SK-N-MC (cell line): ENCODE measurements at regions not wholly inside any gene's neighbourhood (a gene's known extent, or its start where the extent isn't known, plus 50 kb on each side); places are given as distances from the start of the nearest gene placed in this dataset.
"Not testable (repeated sequence)": the region's sequence is repeated elsewhere in the genome, so short reads cannot be mapped to it uniquely, and the experiment has no call there.

ENCODE experiments used
- DNase-seq: peaks from one replicate; pipeline ENCODE4 v3.0.0-alpha.2; 2011; ENCODE audit warnings: low read depth, low spot score
- H3K27ac ChIP-seq: fragments of 200-600 bp; sonication (generic); 2 replicates; pipeline ENCODE4 v1.5.1; 2016; ENCODE audit warnings: mixed run types
- H3K36me3 ChIP-seq: fragments of 200-600 bp; sonication (generic); 2 replicates; pipeline ENCODE4 v1.6.1; 2017; ENCODE audit warnings: antibody characterized with exemption, low read length, mixed read lengths; ENCODE audit not compliant: insufficient read depth
- H3K4me3 ChIP-seq: fragments of 200-600 bp; sonication (generic); 2 replicates; pipeline ENCODE4 v1.5.1; 2016
- H3K9ac ChIP-seq: fragments of 200-600 bp; sonication (generic); 2 replicates; pipeline ENCODE4 v1.8.0; 2017; ENCODE audit warnings: mixed run types, mixed read lengths; ENCODE audit not compliant: insufficient read length
- H3K9me3 ChIP-seq: fragments of 200-600 bp; sonication (generic); 2 replicates; pipeline ENCODE4 v1.6.1; 2017; ENCODE audit warnings: low read depth, mild to moderate bottlenecking, antibody characterized with exemption, low read length, moderate library complexity, mixed read lengths
- EZH2 ChIP-seq: fragments of 200-600 bp; sonication (generic); IDR thresholded peaks from one replicate; pipeline ENCODE4 v1.6.1; 2017; ENCODE audit warnings: antibody characterized with exemption
- FOXP2 ChIP-seq: optimal IDR thresholded peaks from 2 replicates; pipeline ENCODE3; 2011; ENCODE audit warnings: mild to moderate bottlenecking, moderate library complexity; ENCODE audit not compliant: insufficient read depth; ENCODE audit errors: extremely low read length, control extremely low read depth
- POLR2AphosphoS5 ChIP-seq: IDR thresholded peaks from 2 replicates; pipeline ENCODE4 v1.6.1; 2012; ENCODE audit warnings: mild to moderate bottlenecking, low read depth, low read length, borderline replicate concordance

GRCh38 chr2:160752475-160753330, 259.1 kb upstream of the RBMS1 start:
- Histone ChIP-seq H3K9ac (no peak overlapping the region), H3K9me3 (no peaks in the 10 kb centered on the region; the same call in 1 of the 2 replicates), H3K27ac (no peak overlapping the region), H3K4me3 (no peak overlapping the region), H3K36me3 (no peaks in the 10 kb centered on the region)
- TF ChIP-seq EZH2, result no peak
- TF ChIP-seq FOXP2, result no peak
- no peak for TF ChIP-seq POLR2AphosphoS5
- DNase-seq, result no peak

GRCh38 chr2:160753331-160753654, 259.7 kb upstream of the RBMS1 start:
- TF ChIP-seq FOXP2 (no peak), EZH2 (no peak), POLR2AphosphoS5 (no peak)
- Histone ChIP-seq H3K9me3 (no peaks in the 10 kb centered on the region; the same call in 1 of the 2 replicates), H3K9ac (no peak overlapping the region), H3K27ac (no peak overlapping the region), H3K36me3 (no peaks in the 10 kb centered on the region), H3K4me3 (no peak overlapping the region)
- no peak for DNase-seq

GRCh38 chr2:160753960-160754359, 260.4 kb upstream of the RBMS1 start:
- H3K9ac ChIP-seq, result no peak overlapping the region
- no peaks in the 10 kb centered on the region; the same call in 1 of the 2 replicates for H3K9me3 ChIP-seq
- TF ChIP-seq FOXP2 (no peak), EZH2 (no peak), POLR2AphosphoS5 (no peak)
- no peak for DNase-seq
- no peak overlapping the region for H3K4me3 ChIP-seq
- no peak overlapping the region for H3K27ac ChIP-seq
- H3K36me3 ChIP-seq, result no peaks in the 10 kb centered on the region

GRCh38 chr2:160756481-160756880, 262.9 kb upstream of the RBMS1 start:
- Histone ChIP-seq H3K9me3 (no peaks in the 10 kb centered on the region; the same call in 1 of the 2 replicates), H3K4me3 (no peak overlapping the region), H3K9ac (no peak overlapping the region), H3K36me3 (no peaks in the 10 kb centered on the region), H3K27ac (no peak overlapping the region)
- DNase-seq, result no peak
- no peak for TF ChIP-seq EZH2
- no peak for TF ChIP-seq FOXP2
- TF ChIP-seq POLR2AphosphoS5, result no peak

- not testable (repeated sequence) for H3K27ac ChIP-seq, H3K36me3 ChIP-seq, DNase-seq, H3K4me3 ChIP-seq, H3K9me3 ChIP-seq, H3K9ac ChIP-seq
Observed at GRCh38 chr2:160762493-160763128, 269.0 kb upstream of the RBMS1 start.

GRCh38 chr2:160783474-160783873, 289.9 kb upstream of the RBMS1 start:
- no peaks in the 10 kb centered on the region for H3K36me3 ChIP-seq
- TF ChIP-seq POLR2AphosphoS5 (no peak), EZH2 (no peak), FOXP2 (no peak)
- no peak for DNase-seq
- no peak overlapping the region for H3K4me3 ChIP-seq
- no peaks in the 10 kb centered on the region for H3K9me3 ChIP-seq
- H3K9ac ChIP-seq, result no peak overlapping the region
- no peak overlapping the region for H3K27ac ChIP-seq

- no peak overlapping the region for H3K27ac ChIP-seq
Observed at GRCh38 chr2:160784034-160784433, 290.4 kb upstream of the RBMS1 start.

GRCh38 chr2:160790738-160791137, 297.1 kb upstream of the RBMS1 start:
- TF ChIP-seq POLR2AphosphoS5 (no peak), EZH2 (no peak), FOXP2 (no peak)
- Histone ChIP-seq H3K4me3 (no peak overlapping the region), H3K9ac (no peak overlapping the region), H3K9me3 (no peaks in the 10 kb centered on the region), H3K27ac (no peak overlapping the region), H3K36me3 (no peaks in the 10 kb centered on the region)
- no peak for DNase-seq

More at GRCh38 chr2:160784034-160784433, 290.4 kb upstream of the RBMS1 start:
- no peaks in the 10 kb centered on the region for H3K36me3 ChIP-seq
- no peak for TF ChIP-seq FOXP2
- TF ChIP-seq POLR2AphosphoS5, result no peak
- TF ChIP-seq EZH2, result no peak
- H3K4me3 ChIP-seq, result no peak overlapping the region
- no peak overlapping the region for H3K9ac ChIP-seq
- no peak for DNase-seq
- no peaks in the 10 kb centered on the region for H3K9me3 ChIP-seq
